ENCODE measurements at regions not wholly inside any gene's neighbourhood (a gene's known extent, or its start where the extent isn't known, plus 50 kb on each side); places are given as distances from the start of the nearest gene placed in this dataset.

DNA sequence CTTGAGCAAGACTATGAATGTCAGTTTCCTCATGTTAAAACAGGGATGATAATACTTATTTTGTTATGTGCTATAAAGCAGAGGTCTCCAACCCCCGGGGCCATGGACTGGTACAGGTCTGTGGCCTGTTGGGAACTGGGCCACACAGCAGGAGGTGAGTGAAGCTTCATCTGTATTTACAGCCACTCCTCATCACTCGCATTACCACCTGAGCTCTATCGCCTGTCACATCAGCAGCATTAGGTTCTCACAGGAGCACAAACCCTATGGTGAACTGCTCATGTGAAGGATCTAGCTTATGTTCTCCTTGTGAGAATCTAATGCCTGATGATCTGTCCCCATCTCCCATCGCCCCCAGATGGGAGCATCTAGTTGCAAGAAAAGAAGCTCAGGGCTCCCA lies 365.3 kb upstream of the SMIM30 start:
- CTCF ChIA-PET (ENCODE audit: unreplicated experiment): no interaction called here
- Histone ChIP-seq H3K4me3 (ENCODE audit: low read depth, low read length, poor library complexity, severe bottlenecking) (no peak overlapping the region), H3K79me2 (ENCODE audit: insufficient read depth, low read depth, low read length) (no peaks in the 10 kb centered on the region), H2AFZ (ENCODE audit: low read length) (no peak overlapping the region), H3K4me1 (ENCODE audit: insufficient read depth, low read length, poor library complexity, severe bottlenecking) (no peaks in the 10 kb centered on the region), H3K9me3 (ENCODE audit: low read length) (no peaks in the 10 kb centered on the region), H3K27ac (ENCODE audit: low read depth, low read length, poor library complexity, severe bottlenecking) (no peak overlapping the region), H3K9me2 (ENCODE audit: insufficient read depth, low read length) (no peaks in the 10 kb centered on the region), H3K4me2 (ENCODE audit: low read length) (no peak overlapping the region), H3K36me3 (ENCODE audit: insufficient read depth, low read length) (no peaks in the 10 kb centered on the region), H4K20me1 (ENCODE audit: insufficient read depth, low read length) (no peaks in the 10 kb centered on the region)
- DNase-seq (ENCODE audit: low spot score): no peak
- no peak for TF ChIP-seq EZH2phosphoT487 (IDR thresholded peaks at IDR 0.05; ENCODE audit: borderline replicate concordance, low read depth, low read length)
- TF ChIP-seq, protein P1, sequence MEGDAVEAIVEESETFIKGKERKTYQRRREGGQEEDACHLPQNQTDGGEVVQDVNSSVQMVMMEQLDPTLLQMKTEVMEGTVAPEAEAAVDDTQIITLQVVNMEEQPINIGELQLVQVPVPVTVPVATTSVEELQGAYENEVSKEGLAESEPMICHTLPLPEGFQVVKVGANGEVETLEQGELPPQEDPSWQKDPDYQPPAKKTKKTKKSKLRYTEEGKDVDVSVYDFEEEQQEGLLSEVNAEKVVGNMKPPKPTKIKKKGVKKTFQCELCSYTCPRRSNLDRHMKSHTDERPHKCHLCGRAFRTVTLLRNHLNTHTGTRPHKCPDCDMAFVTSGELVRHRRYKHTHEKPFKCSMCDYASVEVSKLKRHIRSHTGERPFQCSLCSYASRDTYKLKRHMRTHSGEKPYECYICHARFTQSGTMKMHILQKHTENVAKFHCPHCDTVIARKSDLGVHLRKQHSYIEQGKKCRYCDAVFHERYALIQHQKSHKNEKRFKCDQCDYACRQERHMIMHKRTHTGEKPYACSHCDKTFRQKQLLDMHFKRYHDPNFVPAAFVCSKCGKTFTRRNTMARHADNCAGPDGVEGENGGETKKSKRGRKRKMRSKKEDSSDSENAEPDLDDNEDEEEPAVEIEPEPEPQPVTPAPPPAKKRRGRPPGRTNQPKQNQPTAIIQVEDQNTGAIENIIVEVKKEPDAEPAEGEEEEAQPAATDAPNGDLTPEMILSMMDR (conservative IDR thresholded peaks at IDR 0.05; ENCODE audit: low read length): no peak
- POLR2A ChIA-PET: interaction anchor here (0.7 kb wide), 1 partner anchor 11 kb away, joined by 5 read pairs; no protein-coding TSS in a partner anchor
- intact Hi-C loops (cut with micrococcal nuclease; ENCODE audit: unreplicated experiment): no loop called here
- BruUV-seq (replicated peaks): no TSS peak

- TF ChIP-seq, protein P1 (conservative IDR thresholded peaks at IDR 0.05; ENCODE audit: low read length): no peak
- TF ChIP-seq EZH2phosphoT487 (IDR thresholded peaks at IDR 0.05; ENCODE audit: borderline replicate concordance, low read depth, low read length): no peak
- Histone ChIP-seq H3K4me2 (ENCODE audit: low read length) (no peak overlapping the region), H3K9me3 (ENCODE audit: low read length) (no peaks in the 10 kb centered on the region), H3K4me1 (ENCODE audit: insufficient read depth, low read length, poor library complexity, severe bottlenecking) (no peaks in the 10 kb centered on the region), H2AFZ (ENCODE audit: low read length) (no peak overlapping the region), H3K9me2 (ENCODE audit: insufficient read depth, low read length) (no peaks in the 10 kb centered on the region), H3K27ac (ENCODE audit: low read depth, low read length, poor library complexity, severe bottlenecking) (no peak overlapping the region), H3K36me3 (ENCODE audit: insufficient read depth, low read length) (no peaks in the 10 kb centered on the region), H3K79me2 (ENCODE audit: insufficient read depth, low read depth, low read length) (no peaks in the 10 kb centered on the region), H3K4me3 (ENCODE audit: low read depth, low read length, poor library complexity, severe bottlenecking) (no peak overlapping the region), H4K20me1 (ENCODE audit: insufficient read depth, low read length) (no peaks in the 10 kb centered on the region)
- ChIA-PET CTCF (ENCODE audit: unreplicated experiment) (no interaction called here), POLR2A (interaction anchor here (0.6 kb wide), 1 partner anchor 1258 kb away, joined by 4 read pairs; no protein-coding TSS in a partner anchor)
- no peak for DNase-seq (ENCODE audit: low spot score)
- intact Hi-C loops (cut with micrococcal nuclease; ENCODE audit: unreplicated experiment): no loop called here
- no TSS peak for BruUV-seq (replicated peaks)
Observed at GRCh38 chr7:113480537-113480936, 362.2 kb upstream of the SMIM30 start.

DNA sequence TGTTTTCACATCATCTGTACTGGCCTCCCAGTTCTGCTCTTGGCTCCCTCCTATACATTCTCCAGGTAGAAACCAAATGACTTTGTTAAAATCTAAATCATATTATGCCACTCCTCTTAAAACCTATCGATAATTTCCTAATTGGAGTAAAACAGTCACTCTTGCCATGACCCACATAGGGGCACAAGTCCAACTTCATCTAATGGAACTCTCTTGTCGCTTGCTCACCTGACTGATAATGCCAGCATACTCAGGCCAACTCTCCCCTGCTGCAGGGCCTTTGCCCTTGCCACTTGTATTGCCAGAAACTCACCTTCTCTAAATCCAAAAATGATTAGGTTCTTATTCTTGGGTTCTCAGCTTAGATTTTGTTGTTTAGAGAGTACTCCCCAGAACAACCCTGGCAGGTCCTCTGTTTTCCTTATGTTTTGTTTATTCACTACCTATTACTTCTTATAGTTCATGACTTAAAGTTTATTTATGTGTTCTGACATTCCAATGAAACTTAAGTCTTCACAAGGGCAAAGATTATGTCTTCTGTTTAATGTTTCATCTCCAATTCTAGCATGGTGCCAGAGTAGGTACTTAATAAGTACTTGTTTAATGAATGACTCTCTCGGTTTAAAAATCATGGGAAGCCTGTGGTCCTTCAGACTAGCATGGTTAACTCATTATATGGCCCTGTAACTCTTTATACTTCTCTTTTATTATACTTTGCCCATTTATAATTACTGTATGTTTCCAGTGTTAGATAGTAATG lies 345.9 kb upstream of the SMIM30 start:
- TF ChIP-seq EZH2phosphoT487 (IDR thresholded peaks at IDR 0.05; ENCODE audit: borderline replicate concordance, low read depth, low read length): no peak
- TF ChIP-seq, protein P1 (conservative IDR thresholded peaks at IDR 0.05; ENCODE audit: low read length): no peak
- no peak overlapping the region for H2AFZ ChIP-seq (ENCODE audit: low read length)
- CTCF ChIA-PET (ENCODE audit: unreplicated experiment): no interaction called here
- DNase-seq (ENCODE audit: low spot score): no peak
- no peaks in the 10 kb centered on the region for H3K9me3 ChIP-seq (ENCODE audit: low read length)
- no peak overlapping the region for H3K27ac ChIP-seq (ENCODE audit: low read depth, low read length, poor library complexity, severe bottlenecking)
- H3K36me3 ChIP-seq (ENCODE audit: insufficient read depth, low read length): no peaks in the 10 kb centered on the region
- no peaks in the 10 kb centered on the region; the same call in 1 of the 2 replicates for H4K20me1 ChIP-seq (ENCODE audit: insufficient read depth, low read length)
- no peak overlapping the region for H3K4me2 ChIP-seq (ENCODE audit: low read length)
- POLR2A ChIA-PET: no interaction called here
- no peaks in the 10 kb centered on the region for H3K4me1 ChIP-seq (ENCODE audit: insufficient read depth, low read length, poor library complexity, severe bottlenecking)
- H3K79me2 ChIP-seq (ENCODE audit: insufficient read depth, low read depth, low read length): no peaks in the 10 kb centered on the region
- BruUV-seq (replicated peaks): no TSS peak
- intact Hi-C loops (cut with micrococcal nuclease; ENCODE audit: unreplicated experiment): no loop called here
- H3K4me3 ChIP-seq (ENCODE audit: low read depth, low read length, poor library complexity, severe bottlenecking): no peak overlapping the region
- H3K9me2 ChIP-seq (ENCODE audit: insufficient read depth, low read length): no peaks in the 10 kb centered on the region

Measured in OCI-LY7 (cell line).